Testis (tissue), 2 donors: ENCODE measurements at regions not wholly inside any gene's neighbourhood (a gene's known extent, or its start where the extent isn't known, plus 50 kb on each side); places are given as distances from the start of the nearest gene placed in this dataset.

Experiments
- POLR2A ChIP-seq: fragments of 450-650 bp; IDR thresholded peaks from one replicate; pipeline ENCODE4 v1.6.1; 2017; ENCODE audit warnings: antibody characterized with exemption, mild to moderate bottlenecking, moderate library complexity
- TF ChIP-seq, protein P1 (sequence below), 3 experiments: fragments of 450-650 bp in 2 of 3; fragments of 200-600 bp in 1 of 3; sonication (generic) in 1 of 3; IDR thresholded peaks; one replicate each; pipeline ENCODE4 v1.5.1; 2016 to 2019; ENCODE audit warnings: antibody characterized with exemption in 3 of 3, mild to moderate bottlenecking in 2 of 3, moderate library complexity in 1 of 3

DNA sequence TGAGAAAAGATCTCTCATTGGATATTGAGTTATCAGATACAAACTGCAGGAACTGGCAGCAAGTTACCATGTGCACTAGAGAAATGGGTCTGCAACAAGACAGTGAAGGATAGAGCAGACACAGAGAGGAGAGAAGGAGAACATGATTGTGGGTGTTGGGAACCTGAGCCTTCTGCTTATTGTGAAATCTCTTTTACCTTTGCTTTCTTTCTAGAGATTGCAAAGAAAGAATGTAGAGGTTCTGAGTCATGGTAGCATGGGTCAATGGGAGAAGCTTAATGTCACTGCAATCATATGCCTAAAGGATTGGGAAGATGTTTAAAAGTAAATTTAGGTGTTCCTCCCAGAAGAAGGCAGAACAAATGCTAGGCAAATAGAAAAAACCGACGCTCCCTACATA, 821.4 kb downstream of the CCSER2 start:
- TF ChIP-seq, protein P1, sequence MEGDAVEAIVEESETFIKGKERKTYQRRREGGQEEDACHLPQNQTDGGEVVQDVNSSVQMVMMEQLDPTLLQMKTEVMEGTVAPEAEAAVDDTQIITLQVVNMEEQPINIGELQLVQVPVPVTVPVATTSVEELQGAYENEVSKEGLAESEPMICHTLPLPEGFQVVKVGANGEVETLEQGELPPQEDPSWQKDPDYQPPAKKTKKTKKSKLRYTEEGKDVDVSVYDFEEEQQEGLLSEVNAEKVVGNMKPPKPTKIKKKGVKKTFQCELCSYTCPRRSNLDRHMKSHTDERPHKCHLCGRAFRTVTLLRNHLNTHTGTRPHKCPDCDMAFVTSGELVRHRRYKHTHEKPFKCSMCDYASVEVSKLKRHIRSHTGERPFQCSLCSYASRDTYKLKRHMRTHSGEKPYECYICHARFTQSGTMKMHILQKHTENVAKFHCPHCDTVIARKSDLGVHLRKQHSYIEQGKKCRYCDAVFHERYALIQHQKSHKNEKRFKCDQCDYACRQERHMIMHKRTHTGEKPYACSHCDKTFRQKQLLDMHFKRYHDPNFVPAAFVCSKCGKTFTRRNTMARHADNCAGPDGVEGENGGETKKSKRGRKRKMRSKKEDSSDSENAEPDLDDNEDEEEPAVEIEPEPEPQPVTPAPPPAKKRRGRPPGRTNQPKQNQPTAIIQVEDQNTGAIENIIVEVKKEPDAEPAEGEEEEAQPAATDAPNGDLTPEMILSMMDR (IDR thresholded peaks at IDR 0.05), result no peak
- TF ChIP-seq POLR2A, result no peak
